ENCODE measurements at regions not wholly inside any gene's neighbourhood (a gene's known extent, or its start where the extent isn't known, plus 50 kb on each side); places are given as distances from the start of the nearest gene placed in this dataset.

DNA sequence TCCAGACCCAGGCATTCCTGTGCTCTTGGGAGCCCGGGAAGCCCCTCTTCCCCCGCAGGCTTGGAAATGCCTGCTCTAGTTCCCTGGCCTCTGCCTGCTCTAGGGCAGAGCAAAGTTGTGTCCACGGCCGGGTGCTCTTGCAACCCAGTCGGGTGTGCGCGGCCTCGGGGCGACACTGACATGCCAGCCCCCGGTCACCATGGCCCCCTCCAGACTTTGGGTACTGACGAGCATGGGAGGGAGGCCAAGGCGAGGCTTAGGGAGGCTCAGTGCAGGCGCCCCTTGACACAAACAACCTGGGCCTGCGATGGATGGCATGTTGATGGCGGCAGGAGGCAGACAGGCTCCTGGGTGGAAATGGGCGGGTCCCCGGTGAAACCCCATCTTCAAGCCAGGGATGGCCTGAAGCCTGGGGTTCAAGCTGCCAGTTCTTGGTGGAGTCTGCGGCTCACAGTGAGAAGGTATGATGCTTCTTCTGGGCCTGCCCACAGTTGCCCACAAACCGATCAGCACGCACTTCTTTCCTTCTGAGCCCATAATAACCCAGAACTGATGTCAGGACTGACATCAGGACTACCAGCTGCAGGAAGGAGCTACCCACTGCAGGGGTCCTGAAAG lies 689.9 kb downstream of the DSC3 start:
- ATAC-seq (no peak), DNase-seq (no peak)
- Mint-ChIP-seq H3K4me3 (no peak overlapping the region), H3K4me1 (no peaks in the 10 kb centered on the region), H3K9me3 (peaks cover 11% of the 10 kb centered on the region), H3K27me3 (no peaks in the 10 kb centered on the region), H3K27ac (no peak overlapping the region), H3K36me3 (ENCODE audit: low read depth) (no peaks in the 10 kb centered on the region)

DNA sequence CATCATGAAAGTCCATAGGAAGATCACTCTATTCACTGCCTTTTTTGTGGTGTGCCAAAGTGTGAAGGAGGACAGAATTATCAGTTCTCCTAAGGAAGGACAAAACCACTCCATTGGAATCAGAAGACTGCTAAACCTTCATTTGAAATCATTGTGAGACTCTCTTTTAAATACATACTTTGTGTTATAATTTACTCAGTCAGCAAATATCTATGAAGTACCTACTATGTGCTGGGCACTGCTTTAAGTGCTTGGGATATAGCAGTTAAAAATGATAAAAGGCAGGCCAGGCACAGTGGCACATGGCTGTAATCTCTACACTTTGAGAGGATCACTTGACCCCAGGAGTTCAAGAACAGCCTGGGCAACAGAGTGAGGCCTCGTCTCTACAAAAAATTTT lies 692.3 kb downstream of the DSC3 start:
- no peaks in the 10 kb centered on the region for H3K4me1 Mint-ChIP-seq
- H3K36me3 Mint-ChIP-seq (ENCODE audit: low read depth) = no peaks in the 10 kb centered on the region
- DNase-seq = no peak
- H3K9me3 Mint-ChIP-seq = peaks cover 15% of the 10 kb centered on the region
- no peak overlapping the region for H3K4me3 Mint-ChIP-seq
- H3K27me3 Mint-ChIP-seq = no peaks in the 10 kb centered on the region
- ATAC-seq = no peak
- no peak overlapping the region for H3K27ac Mint-ChIP-seq

DNA sequence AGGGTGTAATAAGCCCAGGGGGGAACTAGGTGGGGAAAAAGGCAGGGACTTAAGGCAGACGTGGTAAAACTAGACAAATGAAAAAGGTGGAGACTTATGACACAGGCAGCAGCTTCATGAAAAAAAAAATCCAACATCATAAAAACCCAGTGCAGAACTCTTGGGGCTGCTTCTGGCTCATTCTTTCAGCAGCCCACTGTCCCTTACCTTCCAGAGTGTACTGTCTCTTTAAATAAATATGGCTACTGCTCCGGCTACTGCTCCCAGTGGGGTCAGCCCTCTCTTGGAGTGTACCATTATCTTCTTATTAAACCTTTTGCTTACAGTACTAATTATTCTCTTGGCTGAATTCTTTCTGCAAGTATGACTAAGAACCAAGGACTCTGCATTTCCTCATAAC lies 699.5 kb downstream of the DSC3 start:
- Mint-ChIP-seq H3K9me3 (peaks cover 9% of the 10 kb centered on the region), H3K4me1 (no peaks in the 10 kb centered on the region), H3K36me3 (ENCODE audit: low read depth) (no peaks in the 10 kb centered on the region), H3K4me3 (no peak overlapping the region), H3K27me3 (no peaks in the 10 kb centered on the region), H3K27ac (no peak overlapping the region)
- ATAC-seq (no peak), DNase-seq (no peak)

DNA sequence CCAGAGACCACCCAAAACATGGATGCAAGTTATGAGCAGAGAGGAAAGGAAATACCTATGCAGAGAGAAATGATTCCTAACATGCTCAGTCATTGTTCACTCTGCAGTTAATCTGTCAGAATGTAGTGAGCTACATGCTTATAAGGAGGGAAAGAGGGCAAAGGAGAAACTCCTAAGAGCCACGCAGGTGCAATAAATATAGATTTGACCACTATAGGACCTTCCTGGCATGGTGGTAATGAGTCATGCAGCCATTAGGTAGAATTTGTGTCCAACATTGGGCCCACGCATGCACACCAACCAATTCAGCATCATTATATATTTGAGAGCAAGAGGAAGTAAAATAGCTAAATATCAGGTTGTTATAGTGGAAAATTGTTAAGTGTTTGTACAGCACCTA lies 699.9 kb downstream of the DSC3 start:
- Mint-ChIP-seq H3K27ac (no peak overlapping the region), H3K36me3 (ENCODE audit: low read depth) (no peaks in the 10 kb centered on the region), H3K9me3 (peaks cover 7% of the 10 kb centered on the region), H3K4me3 (no peak overlapping the region), H3K4me1 (no peaks in the 10 kb centered on the region), H3K27me3 (no peaks in the 10 kb centered on the region)
- no peak for ATAC-seq
- DNase-seq = no peak

DNA sequence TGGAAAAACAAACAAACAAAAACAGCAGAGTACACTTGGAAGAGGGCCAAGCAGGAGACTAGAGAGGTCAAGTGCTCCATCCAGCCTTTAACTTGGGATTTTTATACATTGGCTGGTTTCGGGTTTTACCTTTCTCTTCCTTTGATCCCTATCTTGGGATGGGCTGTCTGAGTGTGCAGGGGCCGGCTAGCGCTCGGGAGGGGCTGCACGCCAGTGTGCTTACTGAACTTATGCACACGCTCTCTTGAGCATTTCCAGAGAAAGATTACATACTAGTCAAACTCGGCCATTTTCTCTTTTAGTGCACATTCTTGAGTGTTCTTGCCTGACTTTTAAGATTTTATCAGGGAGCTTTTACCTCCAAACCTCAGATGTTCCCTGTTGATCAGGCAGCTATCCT lies 707.8 kb downstream of the DSC3 start:
- H3K36me3 Mint-ChIP-seq (ENCODE audit: low read depth) = no peaks in the 10 kb centered on the region
- ATAC-seq (no peak), DNase-seq (no peak)
- peaks cover 14% of the 10 kb centered on the region for H3K9me3 Mint-ChIP-seq
- H3K27me3 Mint-ChIP-seq = no peaks in the 10 kb centered on the region
- no peaks in the 10 kb centered on the region for H3K4me1 Mint-ChIP-seq
- H3K27ac Mint-ChIP-seq = no peak overlapping the region
- H3K4me3 Mint-ChIP-seq = no peak overlapping the region

DNA sequence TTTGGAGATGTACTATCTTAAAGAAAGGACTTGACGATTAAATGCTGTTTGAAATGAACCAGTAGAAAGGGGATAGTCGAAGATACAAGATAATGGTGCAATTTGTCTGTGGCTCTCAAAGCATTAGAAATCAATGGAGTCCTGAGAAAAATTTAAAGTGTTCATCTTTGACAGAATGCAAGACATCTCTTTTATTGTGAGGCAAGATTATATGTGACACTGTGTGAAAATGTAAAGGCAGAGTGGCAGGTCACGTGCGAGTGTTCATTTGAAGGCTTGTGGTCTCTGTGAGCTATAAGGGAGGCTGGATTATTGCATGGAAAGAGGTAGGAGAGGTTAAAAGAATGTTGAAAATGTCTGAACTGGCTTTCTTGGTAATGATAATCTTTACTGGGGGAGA lies 709.2 kb downstream of the DSC3 start:
- no peak for ATAC-seq
- no peaks in the 10 kb centered on the region for H3K27me3 Mint-ChIP-seq
- no peak overlapping the region for H3K27ac Mint-ChIP-seq
- no peak for DNase-seq
- H3K36me3 Mint-ChIP-seq (ENCODE audit: low read depth) = no peaks in the 10 kb centered on the region
- no peak overlapping the region for H3K4me3 Mint-ChIP-seq
- peaks cover 17% of the 10 kb centered on the region for H3K9me3 Mint-ChIP-seq
- H3K4me1 Mint-ChIP-seq = no peaks in the 10 kb centered on the region

DNA sequence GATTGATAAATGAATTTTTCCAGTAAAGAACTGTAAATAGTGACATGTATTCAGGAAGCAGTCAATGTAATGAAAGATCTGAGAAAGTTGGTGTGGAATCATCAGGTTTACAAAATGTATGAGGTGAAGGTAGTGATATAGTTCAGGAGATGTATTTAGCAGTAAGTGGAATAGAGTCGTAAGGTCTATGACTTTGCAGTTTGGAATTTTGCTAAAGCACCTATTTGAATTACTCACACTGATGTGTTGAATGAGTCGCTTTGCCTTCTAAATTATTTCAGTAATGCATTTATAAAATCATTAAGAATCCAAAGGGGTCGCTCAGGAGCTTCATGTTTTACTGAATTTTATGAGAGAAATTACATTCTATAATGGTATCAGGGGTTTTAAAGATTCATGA lies 713.7 kb downstream of the DSC3 start:
- Mint-ChIP-seq H3K36me3 (ENCODE audit: low read depth) (no peaks in the 10 kb centered on the region), H3K9me3 (peaks cover 17% of the 10 kb centered on the region), H3K27ac (no peak overlapping the region), H3K4me1 (no peaks in the 10 kb centered on the region), H3K4me3 (no peak overlapping the region), H3K27me3 (no peaks in the 10 kb centered on the region)
- DNase-seq = no peak
- ATAC-seq = no peak

DNA sequence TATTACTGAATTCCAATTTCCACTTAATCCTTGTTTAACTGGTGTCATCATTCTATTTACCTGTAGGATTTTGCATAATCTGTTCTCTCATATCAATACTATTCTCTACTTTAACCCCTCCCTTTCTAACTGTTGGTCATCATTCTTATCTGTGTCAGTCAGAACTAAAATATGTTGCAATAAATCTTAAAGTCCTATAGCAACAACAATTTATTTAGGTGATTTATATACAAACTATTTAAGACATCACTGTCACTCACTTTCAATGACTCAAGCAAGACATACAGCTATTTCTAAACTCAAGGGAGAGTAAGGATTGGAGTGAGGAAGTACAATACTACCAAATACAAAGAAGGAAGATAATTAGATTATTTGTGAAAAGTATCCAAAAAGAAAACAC lies 740.4 kb downstream of the DSC3 start:
- H3K36me3 Mint-ChIP-seq (ENCODE audit: low read depth) = no peaks in the 10 kb centered on the region
- DNase-seq (no peak), ATAC-seq (no peak)
- H3K4me3 Mint-ChIP-seq = no peak overlapping the region
- H3K4me1 Mint-ChIP-seq = no peaks in the 10 kb centered on the region
- H3K27ac Mint-ChIP-seq = no peak overlapping the region
- H3K27me3 Mint-ChIP-seq = no peaks in the 10 kb centered on the region
- peaks cover 2% of the 10 kb centered on the region for H3K9me3 Mint-ChIP-seq

DNA sequence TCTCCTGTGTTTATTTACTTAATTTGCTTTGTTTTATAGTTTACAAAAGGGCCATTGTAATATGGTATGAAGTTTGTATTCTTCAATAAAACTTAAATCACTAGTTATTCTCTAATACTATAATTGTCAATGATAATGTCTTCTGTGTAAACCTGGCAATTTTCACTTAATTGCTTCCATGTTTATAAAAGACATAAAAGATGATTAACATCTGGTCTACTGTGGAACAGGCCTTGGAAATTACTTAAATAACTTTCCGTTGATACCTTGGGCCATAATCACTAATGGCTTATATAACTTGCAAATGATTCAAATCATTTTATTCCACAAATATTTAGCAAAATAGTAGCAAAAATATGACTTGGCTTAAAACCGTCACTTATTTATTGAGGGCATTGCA lies 743.8 kb downstream of the DSC3 start:
- no peaks in the 10 kb centered on the region for H3K36me3 Mint-ChIP-seq (ENCODE audit: low read depth)
- H3K9me3 Mint-ChIP-seq = peaks cover 7% of the 10 kb centered on the region
- H3K4me3 Mint-ChIP-seq = no peak overlapping the region
- no peaks in the 10 kb centered on the region for H3K27me3 Mint-ChIP-seq
- H3K4me1 Mint-ChIP-seq = no peaks in the 10 kb centered on the region
- DNase-seq (no peak), ATAC-seq (no peak)
- no peak overlapping the region for H3K27ac Mint-ChIP-seq

DNA sequence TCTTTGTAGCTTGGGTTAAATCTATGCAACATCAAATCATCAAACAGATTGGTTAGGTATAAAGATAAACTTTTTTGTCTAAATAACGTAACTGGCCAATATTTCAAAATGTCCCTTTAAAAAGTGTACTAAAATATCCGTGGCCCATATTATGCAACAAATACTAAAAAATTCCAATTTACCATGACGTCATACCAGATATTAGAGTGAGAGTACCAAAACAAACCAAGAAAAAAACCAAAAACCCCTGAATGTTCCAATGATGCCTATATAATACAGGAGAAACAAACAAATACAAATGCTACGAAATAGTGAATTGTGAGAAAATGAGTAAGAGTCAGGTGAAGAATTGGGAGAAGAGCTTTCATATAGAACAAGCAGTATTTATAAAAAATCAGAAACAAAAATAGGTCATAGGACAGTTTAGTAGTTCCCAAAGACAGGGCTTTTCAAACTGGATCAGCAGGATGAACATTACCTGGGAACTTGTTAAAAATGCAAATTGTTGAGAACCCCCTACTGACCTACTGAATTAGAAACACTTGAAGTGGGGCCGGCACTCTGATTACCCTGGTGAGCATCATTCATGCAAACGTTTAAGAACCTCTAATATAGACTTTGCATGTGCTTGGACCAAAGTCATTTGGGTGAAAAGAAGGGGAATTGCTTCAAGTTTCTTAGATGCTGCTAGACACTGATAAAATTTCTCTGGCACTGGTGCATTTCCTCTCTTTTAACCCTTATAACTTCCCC lies 753.7 kb downstream of the DSC3 start:
- ATAC-seq = no peak
- DNase-seq = no peak
- H3K4me1 Mint-ChIP-seq = no peaks in the 10 kb centered on the region
- peaks cover 9% of the 10 kb centered on the region for H3K9me3 Mint-ChIP-seq
- H3K27me3 Mint-ChIP-seq = no peaks in the 10 kb centered on the region
- no peak overlapping the region for H3K27ac Mint-ChIP-seq
- H3K36me3 Mint-ChIP-seq (ENCODE audit: low read depth) = no peaks in the 10 kb centered on the region
- no peak overlapping the region for H3K4me3 Mint-ChIP-seq

DNA sequence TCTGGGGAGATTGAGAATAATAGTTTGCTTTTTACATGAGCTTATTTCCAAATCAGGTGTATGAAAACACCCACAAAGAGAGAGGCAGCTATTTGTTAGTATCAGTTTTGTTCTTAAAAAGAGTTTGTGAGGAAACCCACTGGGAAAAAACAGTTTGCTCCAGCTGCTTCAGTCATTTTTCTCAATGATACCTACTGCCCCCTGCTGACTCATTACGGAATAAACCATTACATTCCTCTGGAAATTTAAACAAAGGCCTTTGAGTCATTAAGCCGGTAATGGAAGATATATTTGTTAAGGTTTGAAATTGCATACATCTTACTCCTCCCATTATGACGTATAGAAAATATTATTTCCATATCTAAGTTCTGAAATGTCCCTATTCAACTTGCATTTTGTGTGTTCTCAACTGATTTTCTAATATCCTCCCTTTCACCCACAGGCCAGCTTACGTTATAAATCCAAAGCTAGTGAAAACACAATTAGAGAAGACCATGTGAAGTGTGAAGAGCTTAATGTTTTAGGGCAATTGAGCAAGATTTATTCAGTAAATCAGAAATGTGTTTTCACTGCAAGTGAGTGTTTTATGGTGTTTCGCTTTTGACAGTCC lies 761.6 kb downstream of the DSC3 start:
- H3K27ac Mint-ChIP-seq = no peak overlapping the region

DNA sequence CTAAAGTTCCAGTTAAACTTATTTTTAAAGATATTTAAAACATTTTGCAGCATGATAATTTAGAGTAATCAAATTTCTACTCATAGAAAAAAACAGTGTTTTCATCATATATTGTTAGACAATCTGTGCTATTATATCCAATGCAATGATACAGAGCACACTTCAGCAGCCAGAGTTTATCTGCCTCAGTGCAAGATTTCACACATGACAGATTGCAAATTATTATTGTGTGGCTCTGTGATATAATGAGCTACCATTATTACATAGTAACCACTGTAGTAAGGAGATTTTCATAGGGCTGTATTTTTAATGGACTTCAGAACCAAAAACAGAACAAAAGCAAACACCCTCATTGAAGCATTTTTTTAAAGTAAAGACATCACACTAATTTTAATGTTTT lies 762.4 kb downstream of the DSC3 start:
- H3K4me3 Mint-ChIP-seq = no peak overlapping the region
- no peak overlapping the region for H3K27ac Mint-ChIP-seq
- DNase-seq (no peak), ATAC-seq (no peak)
- H3K9me3 Mint-ChIP-seq = peaks cover 5% of the 10 kb centered on the region
- no peaks in the 10 kb centered on the region for H3K4me1 Mint-ChIP-seq
- no peaks in the 10 kb centered on the region for H3K27me3 Mint-ChIP-seq
- H3K36me3 Mint-ChIP-seq (ENCODE audit: low read depth) = no peaks in the 10 kb centered on the region

More for the DNA sequence above, 761.6 kb downstream of the DSC3 start:
- no peaks in the 10 kb centered on the region for H3K27me3 Mint-ChIP-seq
- ATAC-seq = no peak
- H3K9me3 Mint-ChIP-seq = peaks cover 5% of the 10 kb centered on the region
- no peaks in the 10 kb centered on the region for H3K4me1 Mint-ChIP-seq
- H3K36me3 Mint-ChIP-seq (ENCODE audit: low read depth) = no peaks in the 10 kb centered on the region
- H3K4me3 Mint-ChIP-seq = no peak overlapping the region
- no peak for DNase-seq

DNA sequence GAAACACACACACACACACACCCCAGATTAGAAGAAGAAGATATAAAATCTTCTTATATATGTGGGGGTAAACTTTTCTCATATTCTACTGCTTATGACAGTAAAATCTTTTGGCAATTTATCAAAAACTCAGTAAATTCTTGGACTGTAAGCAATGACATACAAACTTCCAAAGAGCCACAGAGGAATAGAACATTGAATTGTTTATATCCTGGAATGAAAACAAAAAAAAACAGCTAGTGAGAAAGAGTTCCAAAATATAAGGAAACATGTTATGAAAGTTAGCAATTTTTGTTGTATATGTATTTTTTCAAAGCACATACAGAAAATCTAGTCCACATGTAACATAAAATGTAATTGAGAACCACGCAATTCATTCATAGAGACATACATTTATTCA lies 764.9 kb downstream of the DSC3 start:
- H3K27ac Mint-ChIP-seq = no peak overlapping the region
- DNase-seq (no peak), ATAC-seq (no peak)
- H3K9me3 Mint-ChIP-seq = peaks cover 4% of the 10 kb centered on the region
- no peaks in the 10 kb centered on the region for H3K4me1 Mint-ChIP-seq
- no peak overlapping the region for H3K4me3 Mint-ChIP-seq
- no peaks in the 10 kb centered on the region for H3K27me3 Mint-ChIP-seq
- H3K36me3 Mint-ChIP-seq (ENCODE audit: low read depth) = no peaks in the 10 kb centered on the region

DNA sequence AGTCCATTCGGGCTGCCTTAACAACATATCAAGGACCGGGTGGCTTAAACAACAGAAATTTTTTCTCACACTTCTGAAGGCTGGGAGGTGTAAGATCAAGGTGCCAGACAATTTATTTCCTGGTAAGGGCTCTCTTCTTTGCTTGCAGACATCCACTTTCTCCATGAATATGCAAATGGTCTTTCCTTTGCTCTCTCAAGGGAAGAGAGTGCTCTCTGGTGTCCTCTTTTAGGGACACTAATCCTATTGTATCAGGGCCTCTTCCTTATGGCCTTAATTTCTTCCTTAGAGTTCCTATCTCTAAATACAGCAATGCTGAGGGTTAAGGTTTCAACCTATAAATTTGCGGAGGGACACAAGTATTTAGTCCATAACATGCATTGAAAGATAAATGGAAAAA lies 770.8 kb downstream of the DSC3 start:
- no peak for ATAC-seq
- Mint-ChIP-seq H3K27ac (no peak overlapping the region), H3K27me3 (no peaks in the 10 kb centered on the region), H3K9me3 (peaks cover 4% of the 10 kb centered on the region), H3K4me3 (no peak overlapping the region), H3K36me3 (ENCODE audit: low read depth) (no peaks in the 10 kb centered on the region), H3K4me1 (no peaks in the 10 kb centered on the region)
- no peak for DNase-seq

DNA sequence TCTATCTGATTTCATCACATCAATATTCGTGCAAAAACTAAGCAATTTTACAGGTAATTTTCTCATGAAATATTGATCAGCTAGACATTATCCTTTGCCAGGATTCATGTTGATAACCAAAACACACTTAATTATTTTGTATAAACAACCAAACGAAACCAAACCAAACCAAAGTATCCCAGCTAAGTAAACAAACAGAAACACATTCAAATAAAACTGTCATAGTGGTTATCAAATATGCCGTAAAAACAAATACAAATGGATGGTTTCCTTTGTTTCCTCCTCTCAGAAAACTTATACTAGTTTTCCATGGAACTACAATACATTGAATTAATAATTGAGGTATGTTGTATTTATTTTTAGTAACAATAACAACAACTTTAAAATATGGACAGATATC lies 777.4 kb downstream of the DSC3 start:
- Mint-ChIP-seq H3K9me3 (no peaks in the 10 kb centered on the region), H3K27me3 (no peaks in the 10 kb centered on the region), H3K4me1 (no peaks in the 10 kb centered on the region), H3K36me3 (ENCODE audit: low read depth) (no peaks in the 10 kb centered on the region), H3K4me3 (no peak overlapping the region), H3K27ac (no peak overlapping the region)
- DNase-seq = no peak
- no peak for ATAC-seq
